CD4-positive, alpha-beta T cell (primary cell): ENCODE measurements at regions not wholly inside any gene's neighbourhood (a gene's known extent, or its start where the extent isn't known, plus 50 kb on each side); places are given as distances from the start of the nearest gene placed in this dataset.

Experiments used
- ATAC-seq: fragments of 200-7000 bp; cut with Tn5 transposase; one replicate; pipeline ENCODE4 v1.10.0; 2022; ENCODE audit warnings: mild to moderate bottlenecking; ENCODE audit not compliant: poor library complexity
- CTCF ChIA-PET: fragments of 350-600 bp; sonication (Branson Sonifier 250); formaldehyde crosslinking; loops from one replicate; lab custom pipeline; 2021; ENCODE audit warnings: antibody characterized with exemption, inconsistent platforms; lab: Charles Lee
- POLR2A ChIA-PET: fragments of 350-600 bp; sonication (Branson Sonifier 250); formaldehyde crosslinking; loops from one replicate; lab custom pipeline; 2021; ENCODE audit warnings: antibody characterized with exemption, inconsistent platforms; lab: Charles Lee
- DNase-seq, 14 experiments: peaks; one replicate each; pipeline ENCODE4 v3.0.0-alpha.2; 2013 to 2020; ENCODE audit warnings: mixed read lengths in 2 of 14
- H3K27ac ChIP-seq, 2 donors: one replicate each; pipeline versions ENCODE4 v1.5.1 to v1.7.0; 2013; ENCODE audit warnings: low read length in 2 of 2, low read depth in 1 of 2, mild to moderate bottlenecking in 1 of 2
- H3K27me3 ChIP-seq, 2 experiments: 1 replicate in 1 of 2; 2 replicates in 1 of 2; pipeline versions ENCODE4 v1.6.1 to v1.7.0; 2013; ENCODE audit warnings: low read length in 2 of 2, control low read depth in 1 of 2, mild to moderate bottlenecking in 1 of 2, moderate library complexity in 1 of 2; ENCODE audit not compliant: insufficient read depth in 2 of 2, control insufficient read depth in 1 of 2
- H3K36me3 ChIP-seq: one replicate; pipeline ENCODE4 v1.6.1; 2013; ENCODE audit warnings: low read length, control low read depth; ENCODE audit not compliant: insufficient read depth
- H3K4me1 ChIP-seq: one replicate; pipeline ENCODE4 v1.6.1; 2013; ENCODE audit warnings: low read length, control low read depth; ENCODE audit not compliant: insufficient read depth
- H3K4me3 ChIP-seq: one replicate; pipeline ENCODE4 v1.5.1; 2013; ENCODE audit warnings: mild to moderate bottlenecking, low read length, moderate library complexity
- H3K9me3 ChIP-seq, 2 experiments: 1 replicate in 1 of 2; 2 replicates in 1 of 2; pipeline versions ENCODE4 v1.6.1 to v1.7.0; 2013; ENCODE audit warnings: low read length in 2 of 2, mild to moderate bottlenecking in 2 of 2, control low read depth in 1 of 2, moderate library complexity in 1 of 2; ENCODE audit not compliant: control insufficient read depth in 1 of 2, insufficient read depth in 1 of 2
- H3K27ac Mint-ChIP-seq: one replicate; pipeline ENCODE4 v1.8.0; 2020; ENCODE audit warnings: mixed read lengths
- H3K27me3 Mint-ChIP-seq: one replicate; pipeline ENCODE4 v1.8.0; 2021; ENCODE audit warnings: mixed read lengths
- H3K36me3 Mint-ChIP-seq: one replicate; pipeline ENCODE4 v1.8.0; 2021; ENCODE audit warnings: low read depth, mixed read lengths
- H3K4me1 Mint-ChIP-seq: one replicate; pipeline ENCODE4 v1.8.0; 2021; ENCODE audit warnings: low read depth, mixed read lengths
- H3K4me3 Mint-ChIP-seq: one replicate; pipeline ENCODE4 v1.8.0; 2020; ENCODE audit warnings: mild to moderate bottlenecking, mixed read lengths
- H3K9me3 Mint-ChIP-seq: one replicate; pipeline ENCODE4 v1.8.0; 2020; ENCODE audit warnings: mixed read lengths
- CTCF ChIP-seq: fragments of 200-600 bp; IDR thresholded peaks from one replicate; pipeline ENCODE4 v1.8.0; 2022; ENCODE audit warnings: antibody characterized with exemption, mild to moderate bottlenecking
- intact Hi-C, 2 experiments: fragments of 100-400 bp; cut with DNase I in 1 of 2; cut with micrococcal nuclease in 1 of 2; formaldehyde crosslinking; loops; one replicate each; pipeline versions ENCODE4 v1.15.1 to v1.9.0; 2023 to 2025; cut with DNase I, micrococcal nuclease

- ChIA-PET CTCF (no interaction called here), POLR2A (no interaction called here)
- Histone ChIP-seq H3K4me3 (no peak overlapping the region), H3K27me3 (no peaks in the 10 kb centered on the region), H3K36me3 (no peaks in the 10 kb centered on the region), H3K4me1 (no peaks in the 10 kb centered on the region), H3K9me3 (peaks cover 0 to 8% of the 10 kb centered on the region in 2 experiments), H3K27ac (no peak overlapping the region)
- Mint-ChIP-seq H3K4me3 (no peak overlapping the region), H3K4me1 (no peaks in the 10 kb centered on the region), H3K27ac (no peak overlapping the region), H3K36me3 (no peaks in the 10 kb centered on the region), H3K9me3 (peaks cover 3% of the 10 kb centered on the region), H3K27me3 (no peaks in the 10 kb centered on the region)
- DNase-seq = no peak
- intact Hi-C loops = no loop called here
- TF ChIP-seq CTCF = no peak
- no peak for ATAC-seq
Measured at GRCh38 chr10:109343293-109343692, 580.0 kb downstream of the XPNPEP1 start.

- no peak for TF ChIP-seq CTCF
- no peaks in the 10 kb centered on the region for H3K4me1 Mint-ChIP-seq
- POLR2A ChIA-PET = no interaction called here
Measured at GRCh38 chr10:109341986-109342385, 581.3 kb downstream of the XPNPEP1 start.

GRCh38 chr10:109328001-109328400, 595.3 kb downstream of the XPNPEP1 start:
- peaks cover 14% of the 10 kb centered on the region for H3K9me3 Mint-ChIP-seq
- no peaks in the 10 kb centered on the region for H3K36me3 Mint-ChIP-seq
- H3K27ac ChIP-seq = no peak overlapping the region
- no peak overlapping the region for H3K4me3 Mint-ChIP-seq
- H3K27ac Mint-ChIP-seq = no peak overlapping the region
- CTCF ChIA-PET = no interaction called here
- no peaks in the 10 kb centered on the region for H3K27me3 Mint-ChIP-seq
- intact Hi-C loops = no loop called here
- DNase-seq (no peak), ATAC-seq (no peak)
- no peaks in the 10 kb centered on the region for H3K36me3 ChIP-seq
- TF ChIP-seq CTCF = no peak
- peaks cover 0 to 6% of the 10 kb centered on the region in 2 experiments for H3K9me3 ChIP-seq
- POLR2A ChIA-PET = no interaction called here
- H3K4me1 ChIP-seq = no peaks in the 10 kb centered on the region
- no peaks in the 10 kb centered on the region for H3K4me1 Mint-ChIP-seq
- no peak overlapping the region for H3K4me3 ChIP-seq
- no peaks in the 10 kb centered on the region for H3K27me3 ChIP-seq

More at GRCh38 chr10:109341986-109342385, 581.3 kb downstream of the XPNPEP1 start:
- no peak for DNase-seq
- no peak overlapping the region for H3K27ac Mint-ChIP-seq
- Histone ChIP-seq H3K27ac (no peak overlapping the region), H3K27me3 (no peaks in the 10 kb centered on the region), H3K9me3 (peaks cover 0 to 8% of the 10 kb centered on the region in 2 experiments), H3K4me1 (no peaks in the 10 kb centered on the region), H3K36me3 (no peaks in the 10 kb centered on the region), H3K4me3 (no peak overlapping the region)
- peaks cover 3% of the 10 kb centered on the region for H3K9me3 Mint-ChIP-seq
- CTCF ChIA-PET = no interaction called here
- intact Hi-C loops = no loop called here
- no peak overlapping the region for H3K4me3 Mint-ChIP-seq
- no peaks in the 10 kb centered on the region for H3K27me3 Mint-ChIP-seq
- H3K36me3 Mint-ChIP-seq = no peaks in the 10 kb centered on the region
- no peak for ATAC-seq
